ENCODE measurements at regions not wholly inside any gene's neighbourhood (a gene's known extent, or its start where the extent isn't known, plus 50 kb on each side); places are given as distances from the start of the nearest gene placed in this dataset.

DNA sequence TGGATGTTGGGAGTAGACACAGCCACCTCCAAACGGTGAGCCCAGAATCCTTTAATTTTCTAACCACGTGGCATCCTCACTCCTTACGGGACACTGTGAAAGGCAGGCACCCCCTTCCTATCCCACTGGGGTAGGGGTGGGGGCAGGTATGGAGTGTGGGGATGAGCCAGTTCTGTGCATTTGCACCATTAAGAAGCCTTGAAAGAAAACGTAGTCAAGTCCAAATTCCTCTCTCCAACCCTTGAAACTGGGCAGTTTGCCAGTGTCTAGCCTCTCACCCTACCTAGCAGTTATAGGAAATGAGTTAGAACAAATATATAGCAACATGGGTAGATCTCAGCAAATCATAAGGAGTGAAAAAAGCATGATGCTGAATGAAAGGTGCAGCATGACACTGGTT lies 92.4 kb upstream of the LEP start:
- Histone ChIP-seq H3K4me1 (ENCODE audit: control insufficient read depth, insufficient read depth, low read length) (no peaks in the 10 kb centered on the region), H3K4me3 (no peak overlapping the region), H2AFZ (ENCODE audit: control insufficient read depth, low read depth, low read length) (no peak overlapping the region), H3K27me3 (replicated peaks in 1 of 2; ENCODE audit: control insufficient read depth in 2 of 2, insufficient read depth in 2 of 2, low read length in 1 of 2) (peaks cover 0 to 5% of the 10 kb centered on the region in 2 experiments; a peak in 3 of 4 replicates), H4K20me1 (ENCODE audit: control insufficient read depth, insufficient read depth) (no peaks in the 10 kb centered on the region), H3K9me3 (replicated peaks; ENCODE audit: control insufficient read depth, insufficient read depth, low read length) (no peaks in the 10 kb centered on the region), H3K36me3 (ENCODE audit: control insufficient read depth in 2 of 2, insufficient read depth in 2 of 2, low read length in 1 of 2) (no peaks in the 10 kb centered on the region), H3K79me2 (ENCODE audit: control insufficient read depth, insufficient read depth, low read length) (no peaks in the 10 kb centered on the region), H3K27ac (ENCODE audit: control insufficient read depth, insufficient read depth) (no peak overlapping the region), H3K4me2 (ENCODE audit: control insufficient read depth, insufficient read depth) (no peak overlapping the region), H3K9ac (ENCODE audit: control insufficient read depth, insufficient read depth, low read length) (no peak overlapping the region)
- ChIA-PET POLR2A (no interaction called here), CTCF (interaction anchor here (1.4 kb wide), 1 partner anchor 14 kb away, joined by 3 read pairs; no protein-coding TSS in a partner anchor), RAD21 (ENCODE audit: unreplicated experiment) (no interaction called here), SMC1A (ENCODE audit: uncharacterized antibody, unreplicated experiment) (no interaction called here)
- no TSS peak for BruUV-seq (replicated peaks)
- ATAC-seq, result no peak
- intact Hi-C loops (cut with micrococcal nuclease; ENCODE audit: unreplicated experiment) (no loop called here), in situ Hi-C loops (cut with MboI) (no loop called here)
- FAIRE-seq, result no peak
- TF ChIP-seq TBL1XR1 (IDR thresholded peaks at IDR 0.05; ENCODE audit: low read depth, low read length), result no peak
- TF ChIP-seq, protein P1, sequence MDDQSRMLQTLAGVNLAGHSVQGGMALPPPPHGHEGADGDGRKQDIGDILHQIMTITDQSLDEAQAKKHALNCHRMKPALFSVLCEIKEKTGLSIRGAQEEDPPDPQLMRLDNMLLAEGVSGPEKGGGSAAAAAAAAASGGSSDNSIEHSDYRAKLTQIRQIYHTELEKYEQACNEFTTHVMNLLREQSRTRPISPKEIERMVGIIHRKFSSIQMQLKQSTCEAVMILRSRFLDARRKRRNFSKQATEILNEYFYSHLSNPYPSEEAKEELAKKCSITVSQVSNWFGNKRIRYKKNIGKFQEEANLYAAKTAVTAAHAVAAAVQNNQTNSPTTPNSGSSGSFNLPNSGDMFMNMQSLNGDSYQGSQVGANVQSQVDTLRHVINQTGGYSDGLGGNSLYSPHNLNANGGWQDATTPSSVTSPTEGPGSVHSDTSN (IDR thresholded peaks at IDR 0.05; ENCODE audit: insufficient replicate concordance, low read depth, low read length), result no peak
- TF ChIP-seq MXI1 (IDR thresholded peaks at IDR 0.05; ENCODE audit: low read depth, low read length), result no peak
- TF ChIP-seq, protein P2, sequence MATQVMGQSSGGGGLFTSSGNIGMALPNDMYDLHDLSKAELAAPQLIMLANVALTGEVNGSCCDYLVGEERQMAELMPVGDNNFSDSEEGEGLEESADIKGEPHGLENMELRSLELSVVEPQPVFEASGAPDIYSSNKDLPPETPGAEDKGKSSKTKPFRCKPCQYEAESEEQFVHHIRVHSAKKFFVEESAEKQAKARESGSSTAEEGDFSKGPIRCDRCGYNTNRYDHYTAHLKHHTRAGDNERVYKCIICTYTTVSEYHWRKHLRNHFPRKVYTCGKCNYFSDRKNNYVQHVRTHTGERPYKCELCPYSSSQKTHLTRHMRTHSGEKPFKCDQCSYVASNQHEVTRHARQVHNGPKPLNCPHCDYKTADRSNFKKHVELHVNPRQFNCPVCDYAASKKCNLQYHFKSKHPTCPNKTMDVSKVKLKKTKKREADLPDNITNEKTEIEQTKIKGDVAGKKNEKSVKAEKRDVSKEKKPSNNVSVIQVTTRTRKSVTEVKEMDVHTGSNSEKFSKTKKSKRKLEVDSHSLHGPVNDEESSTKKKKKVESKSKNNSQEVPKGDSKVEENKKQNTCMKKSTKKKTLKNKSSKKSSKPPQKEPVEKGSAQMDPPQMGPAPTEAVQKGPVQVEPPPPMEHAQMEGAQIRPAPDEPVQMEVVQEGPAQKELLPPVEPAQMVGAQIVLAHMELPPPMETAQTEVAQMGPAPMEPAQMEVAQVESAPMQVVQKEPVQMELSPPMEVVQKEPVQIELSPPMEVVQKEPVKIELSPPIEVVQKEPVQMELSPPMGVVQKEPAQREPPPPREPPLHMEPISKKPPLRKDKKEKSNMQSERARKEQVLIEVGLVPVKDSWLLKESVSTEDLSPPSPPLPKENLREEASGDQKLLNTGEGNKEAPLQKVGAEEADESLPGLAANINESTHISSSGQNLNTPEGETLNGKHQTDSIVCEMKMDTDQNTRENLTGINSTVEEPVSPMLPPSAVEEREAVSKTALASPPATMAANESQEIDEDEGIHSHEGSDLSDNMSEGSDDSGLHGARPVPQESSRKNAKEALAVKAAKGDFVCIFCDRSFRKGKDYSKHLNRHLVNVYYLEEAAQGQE (IDR thresholded peaks at IDR 0.05; ENCODE audit: low read depth, low read length), result no peak
- no peak for TF ChIP-seq RFX5 (IDR thresholded peaks at IDR 0.05; ENCODE audit: low read depth, low read length)
- TF ChIP-seq MEF2A (IDR thresholded peaks at IDR 0.05; ENCODE audit: insufficient read depth, low read depth, low read length), result no peak
- no peak for TF ChIP-seq RAD21 (IDR thresholded peaks at IDR 0.05; ENCODE audit: insufficient read depth, low read depth, low read length)
- whole genome bisulfite sequencing (ENCODE audit: insufficient coverage, insufficient replicate concordance, low lambda C conversion rate, missing lambda C conversion rate), result 37% methylated on average over 4 of the region's 4 CpGs
- DNase-seq (ENCODE audit: low read depth, low spot score), result no peak
